ENCODE measurements at regions not wholly inside any gene's neighbourhood (a gene's known extent, or its start where the extent isn't known, plus 50 kb on each side); places are given as distances from the start of the nearest gene placed in this dataset.

- TF ChIP-seq EZH2 (IDR thresholded peaks at IDR 0.05; ENCODE audit: insufficient read depth, poor library complexity, severe bottlenecking) (no peak), EZH2phosphoT487 (IDR thresholded peaks at IDR 0.05; ENCODE audit: insufficient read depth, low read depth) (no peak)
Measured at GRCh38 chr11:11220786-11221185, 132.3 kb downstream of the CSNK2A3 start.

Data from GM23248 (cell line).